Stomach smooth muscle (tissue), 2 donors: ENCODE measurements at regions not wholly inside any gene's neighbourhood (a gene's known extent, or its start where the extent isn't known, plus 50 kb on each side); places are given as distances from the start of the nearest gene placed in this dataset.

Experiments
- H3K27ac ChIP-seq: one replicate; pipeline ENCODE4 v1.7.0; 2013; ENCODE audit warnings: mild to moderate bottlenecking, low read length, inconsistent platforms
- H3K27me3 ChIP-seq, 2 donors: one replicate each; pipeline ENCODE4 v1.7.0; 2013; ENCODE audit warnings: low read length in 2 of 2; ENCODE audit not compliant: insufficient read depth in 2 of 2, control insufficient read depth in 1 of 2
- H3K36me3 ChIP-seq, 2 donors: one replicate each; pipeline ENCODE4 v1.7.0; 2013; ENCODE audit warnings: low read length in 2 of 2; ENCODE audit not compliant: control insufficient read depth in 2 of 2, insufficient read depth in 2 of 2
- H3K4me1 ChIP-seq: one replicate; pipeline ENCODE4 v1.7.0; 2013; ENCODE audit warnings: low read length; ENCODE audit not compliant: control insufficient read depth, insufficient read depth
- H3K4me3 ChIP-seq, 2 donors: one replicate each; pipeline ENCODE4 v1.7.0; 2013; ENCODE audit warnings: low read length in 2 of 2
- H3K9ac ChIP-seq, 2 donors: one replicate each; pipeline ENCODE4 v1.7.0; 2013; ENCODE audit warnings: low read length in 2 of 2, mild to moderate bottlenecking in 1 of 2
- H3K9me3 ChIP-seq, 2 donors: one replicate each; pipeline ENCODE4 v1.7.0; 2013; ENCODE audit warnings: low read length in 2 of 2; ENCODE audit not compliant: control insufficient read depth in 2 of 2
- donor health status: healthy.
- donor health status: Pancreatic carcinoma.

- Histone ChIP-seq H3K27me3 (no peaks in the 10 kb centered on the region), H3K4me3 (no peak overlapping the region), H3K9me3 (no peaks in the 10 kb centered on the region), H3K36me3 (no peaks in the 10 kb centered on the region), H3K9ac (no peak overlapping the region), H3K4me1 (no peaks in the 10 kb centered on the region), H3K27ac (no peak overlapping the region)
These were observed 528.9 kb upstream of the ADAMTS5 start for GRCh38 chr21:27495836-27496235.

- Histone ChIP-seq H3K27me3 (no peaks in the 10 kb centered on the region), H3K4me1 (no peaks in the 10 kb centered on the region), H3K27ac (no peak overlapping the region), H3K9ac (no peak overlapping the region), H3K36me3 (no peaks in the 10 kb centered on the region), H3K9me3 (no peaks in the 10 kb centered on the region), H3K4me3 (no peak overlapping the region)
These were observed 526.7 kb upstream of the ADAMTS5 start for GRCh38 chr21:27493542-27493941.

- Histone ChIP-seq H3K9ac (no peak overlapping the region), H3K4me1 (no peaks in the 10 kb centered on the region), H3K36me3 (no peaks in the 10 kb centered on the region), H3K4me3 (no peak overlapping the region), H3K27me3 (no peaks in the 10 kb centered on the region), H3K9me3 (no peaks in the 10 kb centered on the region), H3K27ac (no peak overlapping the region)
These were observed 520.8 kb upstream of the ADAMTS5 start for GRCh38 chr21:27487676-27488075.

GRCh38 chr21:27480841-27481261 lies 514.0 kb upstream of the ADAMTS5 start:
- no peaks in the 10 kb centered on the region for H3K27me3 ChIP-seq

GRCh38 chr21:27477296-27477695 lies 510.4 kb upstream of the ADAMTS5 start:
- no peaks in the 10 kb centered on the region for H3K27me3 ChIP-seq
- H3K9me3 ChIP-seq = no peaks in the 10 kb centered on the region
- H3K9ac ChIP-seq = no peak overlapping the region
- no peaks in the 10 kb centered on the region for H3K4me1 ChIP-seq
- no peaks in the 10 kb centered on the region for H3K36me3 ChIP-seq
- H3K4me3 ChIP-seq = no peak overlapping the region
- no peak overlapping the region for H3K27ac ChIP-seq

More at GRCh38 chr21:27480841-27481261, 514.0 kb upstream of the ADAMTS5 start:
- H3K27ac ChIP-seq = no peak overlapping the region
- no peaks in the 10 kb centered on the region for H3K4me1 ChIP-seq
- H3K4me3 ChIP-seq = no peak overlapping the region
- H3K36me3 ChIP-seq = no peaks in the 10 kb centered on the region
- no peak overlapping the region for H3K9ac ChIP-seq
- no peaks in the 10 kb centered on the region for H3K9me3 ChIP-seq

GRCh38 chr21:27476696-27477095 lies 509.8 kb upstream of the ADAMTS5 start:
- no peaks in the 10 kb centered on the region for H3K36me3 ChIP-seq
- H3K9ac ChIP-seq = no peak overlapping the region
- H3K9me3 ChIP-seq = no peaks in the 10 kb centered on the region
- no peaks in the 10 kb centered on the region for H3K4me1 ChIP-seq
- H3K4me3 ChIP-seq = no peak overlapping the region
- no peaks in the 10 kb centered on the region for H3K27me3 ChIP-seq
- no peak overlapping the region for H3K27ac ChIP-seq

GRCh38 chr21:27475363-27475955 lies 508.6 kb upstream of the ADAMTS5 start:
- Histone ChIP-seq H3K27ac (no peak overlapping the region), H3K4me1 (no peaks in the 10 kb centered on the region), H3K9ac (no peak overlapping the region), H3K4me3 (no peak overlapping the region), H3K36me3 (no peaks in the 10 kb centered on the region), H3K27me3 (no peaks in the 10 kb centered on the region), H3K9me3 (no peaks in the 10 kb centered on the region)

- Histone ChIP-seq H3K27me3 (no peaks in the 10 kb centered on the region), H3K9me3 (no peaks in the 10 kb centered on the region), H3K27ac (no peak overlapping the region), H3K4me3 (no peak overlapping the region), H3K9ac (no peak overlapping the region), H3K4me1 (no peaks in the 10 kb centered on the region), H3K36me3 (no peaks in the 10 kb centered on the region)
These were observed 500.5 kb upstream of the ADAMTS5 start for GRCh38 chr21:27467366-27467765.

GRCh38 chr21:27466140-27466539 lies 499.3 kb upstream of the ADAMTS5 start:
- Histone ChIP-seq H3K4me3 (no peak overlapping the region), H3K36me3 (no peaks in the 10 kb centered on the region), H3K9me3 (no peaks in the 10 kb centered on the region), H3K27ac (no peak overlapping the region), H3K4me1 (no peaks in the 10 kb centered on the region), H3K27me3 (no peaks in the 10 kb centered on the region), H3K9ac (no peak overlapping the region)

- Histone ChIP-seq H3K4me3 (no peak overlapping the region), H3K27me3 (no peaks in the 10 kb centered on the region), H3K4me1 (no peaks in the 10 kb centered on the region), H3K9me3 (no peaks in the 10 kb centered on the region), H3K36me3 (no peaks in the 10 kb centered on the region), H3K9ac (no peak overlapping the region), H3K27ac (no peak overlapping the region)
These were observed 497.8 kb upstream of the ADAMTS5 start for GRCh38 chr21:27464648-27465047.

GRCh38 chr21:27462726-27463125 lies 495.8 kb upstream of the ADAMTS5 start:
- H3K9ac ChIP-seq = no peak overlapping the region

More at GRCh38 chr21:27462726-27463125, 495.8 kb upstream of the ADAMTS5 start:
- H3K4me1 ChIP-seq = no peaks in the 10 kb centered on the region
- no peaks in the 10 kb centered on the region for H3K27me3 ChIP-seq
- no peaks in the 10 kb centered on the region for H3K9me3 ChIP-seq
- no peak overlapping the region for H3K4me3 ChIP-seq
- H3K27ac ChIP-seq = no peak overlapping the region
- H3K36me3 ChIP-seq = no peaks in the 10 kb centered on the region
